Astrocyte (in vitro differentiated cells and primary cell): ENCODE measurements at regions not wholly inside any gene's neighbourhood (a gene's known extent, or its start where the extent isn't known, plus 50 kb on each side); places are given as distances from the start of the nearest gene placed in this dataset.

Experiments
- EZH2 ChIP-seq: IDR thresholded peaks from 2 replicates; pipeline ENCODE4 v1.6.1; 2012; ENCODE audit warnings: mild to moderate bottlenecking, low read length, inconsistent platforms; ENCODE audit not compliant: insufficient read depth
- TF ChIP-seq, protein P1 (sequence below): IDR thresholded peaks from 2 replicates; pipeline ENCODE4 v1.5.1; 2011; ENCODE audit warnings: low read depth, mild to moderate bottlenecking, inconsistent platforms, low read length, moderate library complexity; ENCODE audit not compliant: insufficient read depth

DNA sequence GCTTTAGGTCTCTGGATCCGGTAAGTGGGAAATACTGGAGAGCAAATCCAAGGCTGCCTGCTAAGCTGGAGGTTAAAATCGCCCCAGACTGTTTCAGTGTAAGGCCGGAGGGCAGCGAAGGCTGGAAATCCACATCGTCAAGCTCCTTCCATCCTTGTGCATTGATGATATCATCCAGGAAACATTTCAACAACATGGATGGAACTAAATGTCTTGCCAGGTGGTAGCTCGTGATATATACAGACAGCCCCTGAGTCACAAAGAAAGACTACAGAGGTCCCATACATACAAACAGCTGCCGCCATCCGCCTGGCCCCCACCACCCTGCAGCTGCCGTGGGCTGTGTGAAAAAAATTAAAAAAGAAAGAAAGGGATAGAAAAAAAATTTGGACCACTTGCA, 148.9 kb upstream of the RBPJ start:
- TF ChIP-seq, protein P1, sequence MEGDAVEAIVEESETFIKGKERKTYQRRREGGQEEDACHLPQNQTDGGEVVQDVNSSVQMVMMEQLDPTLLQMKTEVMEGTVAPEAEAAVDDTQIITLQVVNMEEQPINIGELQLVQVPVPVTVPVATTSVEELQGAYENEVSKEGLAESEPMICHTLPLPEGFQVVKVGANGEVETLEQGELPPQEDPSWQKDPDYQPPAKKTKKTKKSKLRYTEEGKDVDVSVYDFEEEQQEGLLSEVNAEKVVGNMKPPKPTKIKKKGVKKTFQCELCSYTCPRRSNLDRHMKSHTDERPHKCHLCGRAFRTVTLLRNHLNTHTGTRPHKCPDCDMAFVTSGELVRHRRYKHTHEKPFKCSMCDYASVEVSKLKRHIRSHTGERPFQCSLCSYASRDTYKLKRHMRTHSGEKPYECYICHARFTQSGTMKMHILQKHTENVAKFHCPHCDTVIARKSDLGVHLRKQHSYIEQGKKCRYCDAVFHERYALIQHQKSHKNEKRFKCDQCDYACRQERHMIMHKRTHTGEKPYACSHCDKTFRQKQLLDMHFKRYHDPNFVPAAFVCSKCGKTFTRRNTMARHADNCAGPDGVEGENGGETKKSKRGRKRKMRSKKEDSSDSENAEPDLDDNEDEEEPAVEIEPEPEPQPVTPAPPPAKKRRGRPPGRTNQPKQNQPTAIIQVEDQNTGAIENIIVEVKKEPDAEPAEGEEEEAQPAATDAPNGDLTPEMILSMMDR: no peak
- no peak for TF ChIP-seq EZH2
